ENCODE measurements at regions not wholly inside any gene's neighbourhood (a gene's known extent, or its start where the extent isn't known, plus 50 kb on each side); places are given as distances from the start of the nearest gene placed in this dataset.

DNA sequence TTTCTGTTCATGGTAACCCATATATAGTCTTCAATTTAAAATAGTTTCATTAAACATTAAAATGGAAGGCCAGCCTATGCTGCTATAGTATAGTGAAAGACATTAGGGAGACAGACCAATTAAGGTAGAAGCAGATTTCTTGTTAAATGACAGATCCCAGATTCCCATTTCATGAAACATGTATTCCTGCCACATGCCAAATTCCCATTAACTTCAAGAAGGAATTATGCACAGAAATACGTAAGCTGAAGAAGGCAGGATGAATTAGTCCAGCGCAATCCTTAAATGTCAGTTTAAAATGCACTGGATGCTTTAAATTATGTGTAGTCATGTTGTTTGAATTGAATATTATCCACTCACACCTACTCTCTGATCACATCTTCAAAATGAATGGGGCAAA, 424.9 kb downstream of the SH2D1A start:
- H3K23me2 ChIP-seq (ENCODE audit: low read depth, low read length), result no peaks in the 10 kb centered on the region
- ChIA-PET CTCF (ENCODE audit: partially characterized antibody) (no interaction called here), POLR2A (ENCODE audit: partially characterized antibody) (no interaction called here)
- no peaks in the 10 kb centered on the region for H3K9me3 ChIP-seq (ENCODE audit: insufficient read depth in 2 of 2, low read depth in 1 of 2, low read length in 1 of 2)
- H3K27me3 ChIP-seq (replicated peaks in 1 of 4; ENCODE audit: control insufficient read depth in 3 of 4, extremely low read depth in 1 of 4, insufficient read depth in 3 of 4, low read length in 3 of 4), result no peaks in the 10 kb centered on the region
- H3K14ac ChIP-seq (ENCODE audit: insufficient read length), result no peak overlapping the region
- FAIRE-seq (no peak), DNase-seq (ENCODE audit: low read depth in 1 of 2, low spot score in 2 of 2) (no peak)
- H3K27ac ChIP-seq (ENCODE audit: low read depth, low read length), result no peak overlapping the region
- H3K4ac ChIP-seq (replicated peaks; ENCODE audit: insufficient read length, low read depth, low read length), result no peak overlapping the region
- TF ChIP-seq GABPA (IDR thresholded peaks at IDR 0.05; ENCODE audit: borderline replicate concordance, insufficient read depth, low read length) (no peak), CBX8 (IDR thresholded peaks at IDR 0.05; ENCODE audit: borderline replicate concordance, low read depth, low read length) (no peak)
- TF ChIP-seq, protein P1, sequence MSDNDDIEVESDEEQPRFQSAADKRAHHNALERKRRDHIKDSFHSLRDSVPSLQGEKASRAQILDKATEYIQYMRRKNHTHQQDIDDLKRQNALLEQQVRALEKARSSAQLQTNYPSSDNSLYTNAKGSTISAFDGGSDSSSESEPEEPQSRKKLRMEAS (IDR thresholded peaks at IDR 0.05), result no peak
- no peaks in the 10 kb centered on the region for H3K4me1 ChIP-seq (replicated peaks in 1 of 4; ENCODE audit: control insufficient read depth in 3 of 4, insufficient read depth in 4 of 4, low read length in 3 of 4)
- H4K20me1 ChIP-seq (replicated peaks in 1 of 2; ENCODE audit: control insufficient read depth in 1 of 2, insufficient read depth in 2 of 2, low read length in 2 of 2), result no peaks in the 10 kb centered on the region
- H4K5ac ChIP-seq (ENCODE audit: insufficient read length, low read depth, low read length), result no peak overlapping the region
- no peaks in the 10 kb centered on the region for H3K79me2 ChIP-seq (ENCODE audit: control insufficient read depth in 1 of 2, insufficient read depth in 2 of 2, low read length in 2 of 2)
- H4K8ac ChIP-seq (ENCODE audit: extremely low read depth, insufficient read depth, low read length), result no peak overlapping the region
- no peak overlapping the region for H3K9ac ChIP-seq (replicated peaks in 1 of 4; ENCODE audit: extremely low read depth in 1 of 4, low read depth in 3 of 4, low read length in 3 of 4)
- no peak overlapping the region for H2BK20ac ChIP-seq (ENCODE audit: low read length)
- no peaks in the 10 kb centered on the region for H3K79me1 ChIP-seq (ENCODE audit: low read depth, low read length)
- H3K36me3 ChIP-seq (ENCODE audit: control insufficient read depth in 2 of 4, insufficient read depth in 4 of 4, low read length in 3 of 4), result no peaks in the 10 kb centered on the region
- H2BK12ac ChIP-seq (ENCODE audit: low read depth, low read length), result no peak overlapping the region
- H3K4me2 ChIP-seq (ENCODE audit: insufficient read depth in 1 of 2, low read depth in 2 of 2, low read length in 2 of 2), result no peak overlapping the region
- H2AFZ ChIP-seq (ENCODE audit: low read length), result no peak overlapping the region
- no peak overlapping the region for H3K4me3 ChIP-seq (ENCODE audit: extremely low read depth in 1 of 4, insufficient read depth in 2 of 4, low read depth in 3 of 4, low read length in 4 of 4)
- no peak overlapping the region for H2BK15ac ChIP-seq (ENCODE audit: low read length)
- H3K18ac ChIP-seq (ENCODE audit: extremely low read depth, low read length), result no peak overlapping the region
- H4K91ac ChIP-seq (replicated peaks; ENCODE audit: insufficient read length, low read length), result no peak overlapping the region
- no peak overlapping the region for H3K23ac ChIP-seq (ENCODE audit: insufficient read length)
- no peak overlapping the region for H2BK5ac ChIP-seq (ENCODE audit: low read depth, low read length)
- no peak overlapping the region for H3K56ac ChIP-seq (replicated peaks; ENCODE audit: insufficient read length, low read depth, low read length)
- no peak overlapping the region for H2BK120ac ChIP-seq (replicated peaks; ENCODE audit: low read depth, low read length)
- 91% methylated on average over 2 of the region's 2 CpGs; no CpG with 5 or more reads in 1 of the 2 experiments for WGBS, 2 experiments (ENCODE audit: extremely low coverage in 1 of 2, insufficient coverage in 1 of 2, insufficient read length in 1 of 2, insufficient replicate concordance in 2 of 2, low coverage in 1 of 2, low lambda C conversion rate in 2 of 2, missing lambda C conversion rate in 1 of 2)
- H2AK5ac ChIP-seq (ENCODE audit: low read depth, low read length), result no peak overlapping the region

Data from H1 (cell line).